ENCODE measurements at regions not wholly inside any gene's neighbourhood (a gene's known extent, or its start where the extent isn't known, plus 50 kb on each side); places are given as distances from the start of the nearest gene placed in this dataset. TPM values are rescaled to one million over a fixed set of nuclear protein-coding genes. Genes with fewer than 3 reads are reported as not detected.
"Not testable (repeated sequence)": the region's sequence is repeated elsewhere in the genome, so short reads cannot be mapped to it uniquely, and the experiment has no call there.

DNA sequence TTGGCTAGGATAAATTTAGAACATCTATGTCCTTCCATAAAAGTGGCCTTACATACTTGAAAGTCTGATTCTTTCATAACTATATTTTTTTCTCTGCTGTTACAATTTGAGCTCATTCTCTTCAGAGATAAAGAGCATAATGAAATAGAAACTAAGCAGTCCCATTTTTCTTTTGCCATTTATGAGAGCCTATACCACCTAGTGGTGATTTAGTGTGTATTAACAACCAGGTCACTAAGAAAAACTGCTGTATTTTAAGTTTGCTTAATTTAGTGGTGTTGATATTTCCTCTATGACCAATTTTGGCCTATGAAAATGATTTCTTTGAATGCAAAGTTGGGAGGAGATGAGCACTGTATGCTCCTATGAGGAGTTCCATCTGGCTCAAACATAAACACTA is 88.7 kb upstream of the ZWINT start:
- DNase-seq (ENCODE audit: low spot score) = no peak

DNA sequence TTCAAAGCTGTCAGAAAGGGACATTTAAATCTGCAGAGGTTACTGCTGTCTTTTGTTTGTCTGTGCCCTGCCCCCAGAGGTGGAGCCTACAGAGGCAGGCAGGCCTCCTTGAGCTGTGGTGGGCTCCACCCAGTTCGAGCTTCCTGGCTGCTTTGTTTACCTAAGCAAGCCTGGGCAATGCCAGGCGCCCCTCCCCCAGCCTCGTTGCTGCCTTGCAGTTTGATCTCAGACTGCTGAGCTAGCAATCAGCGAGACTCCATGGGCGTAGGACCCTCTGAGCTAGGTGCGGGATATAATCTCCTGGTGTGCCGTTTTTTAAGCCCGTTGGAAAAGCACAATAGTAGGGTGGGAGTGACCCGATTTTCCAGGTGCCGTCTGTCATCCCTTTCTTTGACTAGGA is 86.6 kb upstream of the ZWINT start:
- not testable (repeated sequence) for H3K4me1 Mint-ChIP-seq (ENCODE audit: unreplicated experiment); H3K36me3 Mint-ChIP-seq (ENCODE audit: low read depth, unreplicated experiment); H3K27me3 Mint-ChIP-seq (ENCODE audit: unreplicated experiment); H3K9me3 Mint-ChIP-seq (ENCODE audit: unreplicated experiment); DNase-seq (ENCODE audit: low spot score); H3K4me3 Mint-ChIP-seq (ENCODE audit: unreplicated experiment); H3K27ac Mint-ChIP-seq (ENCODE audit: unreplicated experiment)

More for the DNA sequence above, 88.7 kb upstream of the ZWINT start:
- H3K27ac Mint-ChIP-seq (ENCODE audit: unreplicated experiment) = no peak overlapping the region
- no peaks in the 10 kb centered on the region for H3K36me3 Mint-ChIP-seq (ENCODE audit: low read depth, unreplicated experiment)
- no peaks in the 10 kb centered on the region for H3K4me1 Mint-ChIP-seq (ENCODE audit: unreplicated experiment)
- peaks cover 2% of the 10 kb centered on the region for H3K27me3 Mint-ChIP-seq (ENCODE audit: unreplicated experiment)
- TF ChIP-seq, protein P1, sequence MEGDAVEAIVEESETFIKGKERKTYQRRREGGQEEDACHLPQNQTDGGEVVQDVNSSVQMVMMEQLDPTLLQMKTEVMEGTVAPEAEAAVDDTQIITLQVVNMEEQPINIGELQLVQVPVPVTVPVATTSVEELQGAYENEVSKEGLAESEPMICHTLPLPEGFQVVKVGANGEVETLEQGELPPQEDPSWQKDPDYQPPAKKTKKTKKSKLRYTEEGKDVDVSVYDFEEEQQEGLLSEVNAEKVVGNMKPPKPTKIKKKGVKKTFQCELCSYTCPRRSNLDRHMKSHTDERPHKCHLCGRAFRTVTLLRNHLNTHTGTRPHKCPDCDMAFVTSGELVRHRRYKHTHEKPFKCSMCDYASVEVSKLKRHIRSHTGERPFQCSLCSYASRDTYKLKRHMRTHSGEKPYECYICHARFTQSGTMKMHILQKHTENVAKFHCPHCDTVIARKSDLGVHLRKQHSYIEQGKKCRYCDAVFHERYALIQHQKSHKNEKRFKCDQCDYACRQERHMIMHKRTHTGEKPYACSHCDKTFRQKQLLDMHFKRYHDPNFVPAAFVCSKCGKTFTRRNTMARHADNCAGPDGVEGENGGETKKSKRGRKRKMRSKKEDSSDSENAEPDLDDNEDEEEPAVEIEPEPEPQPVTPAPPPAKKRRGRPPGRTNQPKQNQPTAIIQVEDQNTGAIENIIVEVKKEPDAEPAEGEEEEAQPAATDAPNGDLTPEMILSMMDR (IDR thresholded peaks at IDR 0.05; ENCODE audit: unreplicated experiment) = no peak
- H3K9me3 Mint-ChIP-seq (ENCODE audit: unreplicated experiment) = peaks cover 5% of the 10 kb centered on the region
- no peak overlapping the region for H3K4me3 Mint-ChIP-seq (ENCODE audit: unreplicated experiment)

DNA sequence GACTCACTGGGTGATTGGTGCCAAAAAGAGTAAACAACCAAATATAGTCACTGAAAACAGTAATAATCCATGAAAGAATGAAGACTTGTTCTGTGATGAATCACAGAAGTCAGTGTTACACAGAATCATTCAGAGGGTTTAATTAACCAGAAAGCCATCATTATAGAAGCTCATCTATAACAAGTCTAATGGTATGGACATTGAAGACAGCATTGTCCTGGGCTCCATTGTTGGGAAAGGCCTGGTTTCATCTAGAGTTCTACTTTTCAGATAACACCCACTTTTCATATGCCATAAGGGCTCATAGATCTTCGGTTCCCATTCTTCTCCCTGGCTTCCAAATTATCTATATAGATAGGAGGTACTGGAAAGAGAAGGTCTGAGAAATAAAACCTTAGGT is 80.3 kb upstream of the ZWINT start:
- H3K9me3 Mint-ChIP-seq (ENCODE audit: unreplicated experiment); DNase-seq (ENCODE audit: low spot score); H3K27me3 Mint-ChIP-seq (ENCODE audit: unreplicated experiment); H3K27ac Mint-ChIP-seq (ENCODE audit: unreplicated experiment); H3K4me1 Mint-ChIP-seq (ENCODE audit: unreplicated experiment); H3K36me3 Mint-ChIP-seq (ENCODE audit: low read depth, unreplicated experiment); H3K4me3 Mint-ChIP-seq (ENCODE audit: unreplicated experiment): not testable (repeated sequence)

Small RNAs in the stretch of these regions (microRNA-seq; reads per million reads assigned to microRNA genes)
- gene MIR3924 (ENCODE audit: unreplicated experiment) = not detected

All from endothelial cell (in vitro differentiated cells).